Osteocyte (in vitro differentiated cells): ENCODE measurements at regions not wholly inside any gene's neighbourhood (a gene's known extent, or its start where the extent isn't known, plus 50 kb on each side); places are given as distances from the start of the nearest gene placed in this dataset.

Experiments used
- DNase-seq: peaks from one replicate; pipeline ENCODE4 v3.0.0; 2021; ENCODE audit warnings: mixed read lengths; ENCODE audit not compliant: unreplicated experiment; ENCODE audit errors: extremely low spot score
- H3K27ac Mint-ChIP-seq: one replicate; pipeline ENCODE4 v1.8.0; 2021; ENCODE audit warnings: mild to moderate bottlenecking, mixed read lengths; ENCODE audit not compliant: unreplicated experiment
- H3K27me3 Mint-ChIP-seq: one replicate; pipeline ENCODE4 v1.8.0; 2021; ENCODE audit warnings: mixed read lengths; ENCODE audit not compliant: unreplicated experiment
- H3K36me3 Mint-ChIP-seq: one replicate; pipeline ENCODE4 v1.8.0; 2021; ENCODE audit warnings: mixed read lengths; ENCODE audit not compliant: unreplicated experiment
- H3K4me1 Mint-ChIP-seq: one replicate; pipeline ENCODE4 v1.8.0; 2021; ENCODE audit warnings: mixed read lengths; ENCODE audit not compliant: unreplicated experiment
- H3K4me3 Mint-ChIP-seq: one replicate; pipeline ENCODE4 v1.8.0; 2021; ENCODE audit warnings: mild to moderate bottlenecking, moderate library complexity, mixed read lengths; ENCODE audit not compliant: unreplicated experiment
- H3K9me3 Mint-ChIP-seq: one replicate; pipeline ENCODE4 v1.8.0; 2021; ENCODE audit warnings: mixed read lengths; ENCODE audit not compliant: unreplicated experiment
- CTCF ChIP-seq: fragments of 200-600 bp; sonication (generic); IDR thresholded peaks from 2 replicates; pipeline ENCODE4 v1.5.0; 2021; ENCODE audit warnings: antibody characterized with exemption, mild to moderate bottlenecking, moderate library complexity

DNA sequence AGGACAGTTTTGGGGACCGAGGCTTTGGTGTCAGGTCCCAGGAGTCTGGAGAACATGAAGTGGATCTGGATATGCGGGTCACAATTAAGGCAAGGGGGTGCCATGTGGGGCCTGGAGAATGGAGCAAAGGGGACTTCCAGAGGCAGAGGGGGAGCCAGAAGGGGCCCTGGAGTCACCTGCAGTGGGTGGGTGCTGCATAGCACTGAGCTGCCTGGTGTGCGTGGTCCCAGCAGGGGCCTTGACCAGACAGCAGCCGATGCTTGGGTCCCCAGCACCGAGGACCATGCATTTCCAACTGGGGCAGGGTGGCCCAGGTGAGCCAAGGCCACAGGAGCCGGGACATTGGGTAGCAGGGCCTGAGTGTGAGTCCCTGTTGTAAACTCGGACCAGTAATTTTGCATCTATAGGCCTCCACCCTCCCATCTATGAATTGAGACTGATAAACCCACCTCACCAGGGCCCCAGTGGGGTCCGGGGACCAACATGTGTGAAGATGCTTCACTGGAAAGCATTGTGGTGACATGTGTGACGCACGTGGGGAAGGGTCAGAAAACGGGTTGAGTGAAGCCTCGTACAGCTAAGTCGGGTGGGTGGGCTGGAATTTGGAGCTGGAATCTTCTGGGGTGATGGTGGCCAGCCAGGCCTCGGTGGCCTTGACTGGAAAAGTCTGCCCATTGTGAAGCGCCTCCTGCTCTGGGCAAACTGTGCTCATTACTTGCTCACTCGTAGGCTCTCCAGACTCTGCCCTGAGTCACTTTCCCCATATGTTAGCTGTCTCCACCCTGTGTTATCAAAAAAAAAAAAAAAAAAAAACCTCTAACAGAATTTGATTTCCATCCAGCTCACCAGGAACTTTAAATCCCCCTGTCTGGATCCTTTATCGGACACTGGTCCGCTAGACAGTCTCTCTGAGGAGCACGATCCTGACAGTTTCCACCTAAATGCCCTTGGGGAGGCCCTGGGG is 90.5 kb upstream of the ZNF469 start:
- no peak for DNase-seq
- H3K36me3 Mint-ChIP-seq: no peaks in the 10 kb centered on the region
- no peak overlapping the region for H3K4me3 Mint-ChIP-seq
- no peak overlapping the region for H3K27ac Mint-ChIP-seq
- no peaks in the 10 kb centered on the region for H3K4me1 Mint-ChIP-seq
- no peaks in the 10 kb centered on the region for H3K9me3 Mint-ChIP-seq
- no peaks in the 10 kb centered on the region for H3K27me3 Mint-ChIP-seq
- no peak for TF ChIP-seq CTCF

DNA sequence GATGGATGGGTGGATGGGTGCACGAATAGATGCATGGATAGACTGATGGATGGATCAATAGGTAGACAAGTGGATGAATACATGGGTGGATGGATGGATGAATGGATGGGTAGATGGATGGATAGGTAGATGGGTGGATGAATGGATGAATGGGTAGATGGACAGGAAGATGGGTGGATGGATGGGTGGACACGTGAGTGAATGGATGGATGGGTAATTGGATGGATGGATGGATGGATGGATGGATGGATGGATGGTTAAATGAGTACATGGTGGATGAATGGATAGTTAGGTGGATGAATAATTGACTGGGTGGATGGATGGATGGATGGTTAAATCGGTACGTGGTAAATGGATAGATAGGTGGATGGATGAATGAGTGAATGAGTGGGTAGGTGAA is 89.7 kb upstream of the ZNF469 start:
- no peak for DNase-seq
- Mint-ChIP-seq H3K27me3 (no peaks in the 10 kb centered on the region), H3K27ac (no peak overlapping the region), H3K4me3 (no peak overlapping the region), H3K36me3 (no peaks in the 10 kb centered on the region), H3K9me3 (no peaks in the 10 kb centered on the region), H3K4me1 (peaks cover 2% of the 10 kb centered on the region)
- TF ChIP-seq CTCF: no peak

GRCh38 chr16:88295671-88296436 is 86.9 kb upstream of the ZNF469 start:
- Mint-ChIP-seq H3K27me3 (no peaks in the 10 kb centered on the region), H3K9me3 (no peaks in the 10 kb centered on the region), H3K27ac (no peak overlapping the region), H3K4me3 (no peak overlapping the region), H3K4me1 (peaks cover 18% of the 10 kb centered on the region), H3K36me3 (no peaks in the 10 kb centered on the region)
- no peak for TF ChIP-seq CTCF
- DNase-seq: no peak

DNA sequence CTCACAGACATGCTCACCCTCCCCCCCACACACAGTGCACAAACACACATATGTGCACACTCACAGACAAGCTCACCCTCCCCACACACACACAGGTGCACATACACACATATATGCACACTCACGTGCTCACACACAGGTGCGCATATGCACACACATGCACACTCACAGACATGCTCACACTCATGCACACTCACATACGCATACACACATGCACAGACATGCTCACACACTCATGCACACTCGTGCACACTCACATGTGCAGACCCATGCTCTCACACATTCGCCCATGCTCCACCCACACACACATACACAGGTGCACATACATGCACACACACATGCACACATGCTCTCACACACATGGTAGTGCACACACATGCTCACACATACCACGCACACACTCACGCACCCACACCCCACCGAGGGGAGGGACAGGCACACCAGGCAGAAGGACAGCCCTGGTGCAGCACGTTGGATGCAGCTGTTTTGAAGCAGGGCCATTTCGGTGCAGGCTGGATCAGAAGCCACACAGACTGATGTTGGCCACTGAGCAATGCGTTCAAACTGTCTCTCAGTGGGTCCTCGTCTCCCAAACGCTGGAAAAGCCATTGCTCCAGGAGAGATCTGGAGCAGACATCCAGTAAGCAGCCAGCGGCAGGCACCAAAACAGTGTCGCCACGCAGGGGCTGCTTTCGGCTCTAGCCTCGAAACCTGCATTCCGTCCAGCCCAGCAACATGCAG is 86.2 kb upstream of the ZNF469 start:
- Mint-ChIP-seq H3K27me3 (no peaks in the 10 kb centered on the region), H3K9me3 (no peaks in the 10 kb centered on the region), H3K4me1 (peaks cover 18% of the 10 kb centered on the region), H3K4me3 (no peak overlapping the region), H3K27ac (no peak overlapping the region), H3K36me3 (no peaks in the 10 kb centered on the region)
- DNase-seq: no peak
- no peak for TF ChIP-seq CTCF
